Psoas muscle (tissue), 7 donors: ENCODE measurements at regions not wholly inside any gene's neighbourhood (a gene's known extent, or its start where the extent isn't known, plus 50 kb on each side); places are given as distances from the start of the nearest gene placed in this dataset.

Source experiments
- ATAC-seq, 4 donors: fragments of 200-7000 bp; cut with Tn5 transposase; one replicate each; pipeline ENCODE4 v1.9.1; 2020; ENCODE audit warnings: moderate library complexity in 3 of 4, mild to moderate bottlenecking in 2 of 4
- DNase-seq, 2 donors: peaks; one replicate each; pipeline ENCODE4 v3.0.0-alpha.2; 2020
- H3K27ac ChIP-seq: fragments of 200-600 bp; one replicate; pipeline ENCODE4 v1.8.0; 2022
- H3K27me3 ChIP-seq, 3 donors: fragments of 200-600 bp in 1 of 3; one replicate each; pipeline versions ENCODE4 v1.6.1 to v1.8.0; 2013 to 2022; ENCODE audit warnings: low read length in 2 of 3, mild to moderate bottlenecking in 2 of 3, moderate library complexity in 1 of 3; ENCODE audit not compliant: insufficient read depth in 3 of 3
- H3K36me3 ChIP-seq, 2 donors: fragments of 200-600 bp in 1 of 2; one replicate each; pipeline versions ENCODE4 v1.6.1 to v1.8.0; 2013 to 2022; ENCODE audit warnings: low read depth in 1 of 2, mild to moderate bottlenecking in 1 of 2, moderate library complexity in 1 of 2; ENCODE audit not compliant: insufficient read depth in 1 of 2
- H3K4me1 ChIP-seq: fragments of 200-600 bp; one replicate; pipeline ENCODE4 v1.8.0; 2022
- H3K4me3 ChIP-seq: fragments of 200-600 bp; one replicate; pipeline ENCODE4 v1.8.0; 2022; ENCODE audit warnings: mild to moderate bottlenecking
- H3K9me3 ChIP-seq: fragments of 200-600 bp; one replicate; pipeline ENCODE4 v1.8.0; 2022
- WGBS, 3 donors: extraction: QIAGEN DNeasy Blood & Tissue Kit; methylation state at CpG; one replicate each; pipeline versions ENCODE4 v1.1.6 to v1.1.7; 2013; 5-methylcytosine and 5-hydroxymethylcytosine counted together
- intact Hi-C, 2 donors: fragments of 100-400 bp; cut with DNase I; formaldehyde crosslinking; loops; one replicate each; pipeline versions ENCODE4 v1.11.0 to v1.14.2; 2022
- TF ChIP-seq, protein P1 (sequence below): fragments of 200-600 bp; IDR thresholded peaks from one replicate; pipeline ENCODE4 v1.8.0; 2022; ENCODE audit warnings: antibody characterized with exemption
- donor health status: healthy with polysubstance abuse.
- donor health status: DM: no; HTN: no; CAD: no; lungs with moderate emphysema.
- donor health status: Bipolar disorder and iron deficiency.
- donor health status: healthy.
- donor health status: DM: yes; HTN: yes; CAD: no.
- donor health status: DM: no; HTN: no; CAD: no.
- donor health status: DM: yes; HTN: yes; CAD: no.

DNA sequence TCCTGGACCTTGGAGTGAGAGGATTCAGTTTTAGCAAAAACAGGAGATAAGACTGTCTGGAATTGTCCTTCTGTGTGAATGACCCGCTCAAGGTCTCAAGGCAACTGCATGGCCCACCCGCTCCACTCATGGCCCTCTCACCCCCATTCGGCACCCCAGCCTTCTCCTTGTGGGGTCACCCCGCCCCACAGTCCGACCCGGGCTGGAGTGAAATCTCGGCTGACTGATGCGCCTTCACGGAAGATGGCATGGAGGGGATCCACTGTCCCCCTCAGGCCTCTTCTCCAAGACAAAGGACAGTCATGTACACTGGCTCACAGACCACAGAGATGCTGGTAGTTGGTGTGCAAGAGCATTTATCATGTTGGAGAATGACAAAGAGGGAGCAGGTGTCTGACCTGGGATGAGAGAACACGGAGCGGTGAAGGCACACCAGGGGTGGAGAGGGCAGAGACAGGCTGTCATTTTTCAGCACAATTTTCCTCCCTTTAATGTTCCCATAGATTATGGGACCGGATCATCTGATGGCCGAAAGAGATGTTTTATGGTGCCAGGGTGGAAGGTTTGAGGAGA, 391.9 kb upstream of the TNRC6C start:
- Histone ChIP-seq H3K27ac (no peak overlapping the region), H3K36me3 (no peaks in the 10 kb centered on the region), H3K4me1 (peaks cover 5% of the 10 kb centered on the region), H3K9me3 (no peaks in the 10 kb centered on the region), H3K4me3 (no peak overlapping the region), H3K27me3 (peaks cover 0 to 9% (median 4%) of the 10 kb centered on the region in 3 donors)
- DNase-seq = no peak
- intact Hi-C loops = no loop called here
- WGBS, 3 donors = 87 to 93% (median 91%) methylated on average over 13 of the region's 13 CpGs
- ATAC-seq = no peak
- TF ChIP-seq, protein P1, sequence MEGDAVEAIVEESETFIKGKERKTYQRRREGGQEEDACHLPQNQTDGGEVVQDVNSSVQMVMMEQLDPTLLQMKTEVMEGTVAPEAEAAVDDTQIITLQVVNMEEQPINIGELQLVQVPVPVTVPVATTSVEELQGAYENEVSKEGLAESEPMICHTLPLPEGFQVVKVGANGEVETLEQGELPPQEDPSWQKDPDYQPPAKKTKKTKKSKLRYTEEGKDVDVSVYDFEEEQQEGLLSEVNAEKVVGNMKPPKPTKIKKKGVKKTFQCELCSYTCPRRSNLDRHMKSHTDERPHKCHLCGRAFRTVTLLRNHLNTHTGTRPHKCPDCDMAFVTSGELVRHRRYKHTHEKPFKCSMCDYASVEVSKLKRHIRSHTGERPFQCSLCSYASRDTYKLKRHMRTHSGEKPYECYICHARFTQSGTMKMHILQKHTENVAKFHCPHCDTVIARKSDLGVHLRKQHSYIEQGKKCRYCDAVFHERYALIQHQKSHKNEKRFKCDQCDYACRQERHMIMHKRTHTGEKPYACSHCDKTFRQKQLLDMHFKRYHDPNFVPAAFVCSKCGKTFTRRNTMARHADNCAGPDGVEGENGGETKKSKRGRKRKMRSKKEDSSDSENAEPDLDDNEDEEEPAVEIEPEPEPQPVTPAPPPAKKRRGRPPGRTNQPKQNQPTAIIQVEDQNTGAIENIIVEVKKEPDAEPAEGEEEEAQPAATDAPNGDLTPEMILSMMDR = no peak

DNA sequence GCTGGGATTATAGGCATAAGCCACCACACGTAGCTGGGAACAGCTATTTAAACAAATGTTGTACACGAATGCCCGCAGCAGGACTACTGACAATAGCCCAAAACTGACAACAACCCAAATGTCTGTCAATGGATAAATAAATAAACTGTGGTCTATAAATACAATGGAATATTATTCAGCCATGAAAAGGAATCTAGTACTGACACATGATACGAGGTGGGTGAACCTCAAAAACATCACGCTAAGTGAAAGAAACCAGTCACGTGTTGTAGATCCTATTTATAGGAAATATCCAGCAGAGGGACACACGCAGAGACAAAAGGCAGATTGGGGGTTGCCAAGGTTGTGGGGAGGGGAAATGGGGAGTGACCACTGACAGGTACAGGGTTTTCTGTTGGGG, 390.0 kb upstream of the TNRC6C start:
- Histone ChIP-seq H3K4me1 (peaks cover 10% of the 10 kb centered on the region), H3K9me3 (no peaks in the 10 kb centered on the region), H3K36me3 (no peaks in the 10 kb centered on the region), H3K4me3 (no peak overlapping the region), H3K27me3 (peaks cover 0 to 10% (median 9%) of the 10 kb centered on the region in 3 donors), H3K27ac (no peak overlapping the region)
- DNase-seq = no peak
- TF ChIP-seq, protein P1 = no peak
- intact Hi-C loops = no loop called here
- WGBS, 3 donors = 81 to 86% (median 84%) methylated on average over 7 of the region's 7 CpGs
- ATAC-seq = no peak

DNA sequence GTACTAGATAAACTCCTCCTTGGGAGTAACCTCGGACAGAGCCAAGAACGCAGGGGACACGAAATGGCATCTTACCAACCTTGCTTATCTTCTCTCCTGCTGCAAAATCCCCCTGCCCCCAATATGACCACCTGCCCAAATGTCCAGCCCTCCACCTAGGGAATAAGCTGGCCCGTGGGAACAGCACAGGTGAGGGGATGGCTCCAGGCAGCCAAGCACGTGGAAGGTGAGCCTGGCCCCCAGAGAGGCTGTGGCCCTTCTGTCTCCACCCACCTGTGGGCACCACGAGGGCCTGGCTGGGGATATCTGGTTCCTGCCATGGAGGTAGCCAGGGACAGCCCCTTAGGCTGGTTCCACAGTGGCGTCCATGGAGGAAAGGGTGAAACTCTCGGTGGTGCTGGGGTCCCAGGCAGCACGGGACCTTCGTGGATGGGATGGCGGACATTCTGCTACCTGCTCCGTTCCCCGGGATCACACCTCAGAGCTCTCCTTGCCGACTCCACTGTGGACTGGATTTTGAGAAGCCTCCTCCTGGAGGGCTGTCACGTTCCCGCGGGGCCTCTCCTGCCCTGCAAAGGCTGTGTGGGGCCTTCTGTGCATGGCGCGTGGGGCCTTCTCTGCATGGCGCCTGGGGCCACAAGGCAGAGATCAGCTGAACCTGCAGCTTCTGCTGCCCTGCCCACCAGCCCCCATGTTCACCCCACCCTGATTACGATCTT, 388.5 kb upstream of the TNRC6C start:
- DNase-seq (no peak), ATAC-seq (peak in 1 of 4 donors; percentile 5)
- no peaks in the 10 kb centered on the region for H3K36me3 ChIP-seq
- no peak overlapping the region for H3K4me3 ChIP-seq
- TF ChIP-seq, protein P1 = no peak
- 90 to 95% (median 93%) methylated on average over 21 of the region's 21 CpGs for WGBS, 3 donors
- H3K9me3 ChIP-seq = no peaks in the 10 kb centered on the region
- no peak overlapping the region for H3K27ac ChIP-seq
- H3K27me3 ChIP-seq = peaks cover 0 to 10% (median 9%) of the 10 kb centered on the region in 3 donors
- intact Hi-C loops = no loop called here
- peaks cover 10% of the 10 kb centered on the region for H3K4me1 ChIP-seq

DNA sequence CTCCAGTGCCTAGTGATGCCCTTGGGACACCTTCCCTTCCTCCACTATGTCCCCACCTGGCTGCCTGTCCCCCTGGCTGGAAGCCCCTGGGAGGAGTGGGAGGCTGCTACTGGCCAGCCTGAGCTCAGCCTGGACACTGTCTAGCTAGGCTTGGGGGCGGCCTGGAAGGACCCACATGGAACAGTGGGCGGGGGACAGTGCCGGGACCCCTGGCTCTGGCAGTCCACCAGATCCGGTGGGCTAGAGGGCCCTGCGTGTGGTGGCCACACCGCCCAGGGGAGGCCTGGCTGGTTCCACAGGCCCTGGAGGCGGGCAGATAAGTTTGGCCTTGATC, 388.0 kb upstream of the TNRC6C start:
- WGBS, 3 donors = 95 to 98% (median 96%) methylated on average over 7 of the region's 7 CpGs
- Histone ChIP-seq H3K9me3 (no peaks in the 10 kb centered on the region), H3K36me3 (no peaks in the 10 kb centered on the region), H3K4me1 (peaks cover 10% of the 10 kb centered on the region), H3K27ac (no peak overlapping the region), H3K27me3 (peaks cover 0 to 10% (median 9%) of the 10 kb centered on the region in 3 donors), H3K4me3 (no peak overlapping the region)
- intact Hi-C loops = no loop called here
- ATAC-seq = peak in 2 of 4 donors; percentile 12 to 19
- TF ChIP-seq, protein P1 = no peak
- no peak for DNase-seq
